DOHH2 (cell line): ENCODE measurements at regions not wholly inside any gene's neighbourhood (a gene's known extent, or its start where the extent isn't known, plus 50 kb on each side); places are given as distances from the start of the nearest gene placed in this dataset.

Experiments
- H3F3A ChIP-seq: fragments of 200-600 bp; sonication (generic), shearing (Covaris generic); 2 replicates; pipeline ENCODE4 v1.6.0; 2016; ENCODE audit warnings: antibody characterized with exemption, mild to moderate bottlenecking; ENCODE audit not compliant: control insufficient read depth, insufficient read depth
- H3K27ac ChIP-seq: fragments of 200-600 bp; sonication (generic); 2 replicates; pipeline ENCODE4 v1.5.1; 2014; ENCODE audit warnings: low read depth, mild to moderate bottlenecking, low read length, moderate library complexity
- H3K27me3 ChIP-seq: fragments of 200-600 bp; sonication (generic); 2 replicates; pipeline ENCODE4 v1.6.1; 2014; ENCODE audit warnings: mild to moderate bottlenecking, low read length, mixed read lengths; ENCODE audit not compliant: control insufficient read depth
- H3K36me3 ChIP-seq: fragments of 200-600 bp; sonication (generic); 2 replicates; pipeline ENCODE4 v1.6.1; 2014; ENCODE audit warnings: mild to moderate bottlenecking, low read length, moderate library complexity, mixed read lengths; ENCODE audit not compliant: control insufficient read depth
- H3K4me1 ChIP-seq: fragments of 200-600 bp; sonication (generic); 2 replicates; pipeline ENCODE4 v1.6.1; 2014; ENCODE audit warnings: mild to moderate bottlenecking, low read length, mixed read lengths; ENCODE audit not compliant: control insufficient read depth
- H3K4me2 ChIP-seq: fragments of 200-600 bp; sonication (generic); 2 replicates; pipeline ENCODE4 v1.6.0; 2014; ENCODE audit warnings: mild to moderate bottlenecking, low read length, moderate library complexity
- H3K4me3 ChIP-seq: fragments of 200-600 bp; sonication (generic); 2 replicates; pipeline ENCODE4 v1.5.1; 2014; ENCODE audit warnings: mild to moderate bottlenecking, low read length, mixed read lengths
- H3K79me2 ChIP-seq: fragments of 200-600 bp; sonication (generic); 2 replicates; pipeline ENCODE4 v1.6.1; 2014; ENCODE audit warnings: mild to moderate bottlenecking, low read length, mixed read lengths; ENCODE audit not compliant: control insufficient read depth
- H3K9me2 ChIP-seq: fragments of 200-600 bp; sonication (generic); replicated peaks from 2 replicates; pipeline ENCODE4 v1.6.1; 2014; ENCODE audit warnings: mild to moderate bottlenecking, low read length, mixed read lengths; ENCODE audit not compliant: control insufficient read depth
- H3K9me3 ChIP-seq: fragments of 200-600 bp; sonication (generic); 2 replicates; pipeline ENCODE4 v1.6.1; 2014; ENCODE audit warnings: antibody characterized with exemption, low read length, mixed read lengths; ENCODE audit not compliant: control insufficient read depth, insufficient read depth
- H4K20me1 ChIP-seq: fragments of 200-600 bp; sonication (generic); 2 replicates; pipeline ENCODE4 v1.6.0; 2014; ENCODE audit warnings: low read depth, mild to moderate bottlenecking, antibody characterized with exemption, low read length, moderate library complexity; ENCODE audit not compliant: control insufficient read depth, insufficient read depth
- EZH2phosphoT487 ChIP-seq: fragments of 200-600 bp; sonication (generic); IDR thresholded peaks from 2 replicates; pipeline ENCODE4 v1.6.1; 2017; ENCODE audit warnings: borderline replicate concordance, mild to moderate bottlenecking, antibody characterized with exemption, low read length, moderate library complexity, mixed read lengths
- TF ChIP-seq, protein P1 (sequence below): fragments of 200-600 bp; sonication (generic); IDR thresholded peaks from one replicate; pipeline ENCODE4 v1.5.1; 2014; ENCODE audit warnings: antibody characterized with exemption, mild to moderate bottlenecking, low read depth, low read length; ENCODE audit not compliant: poor library complexity, severe bottlenecking

DNA sequence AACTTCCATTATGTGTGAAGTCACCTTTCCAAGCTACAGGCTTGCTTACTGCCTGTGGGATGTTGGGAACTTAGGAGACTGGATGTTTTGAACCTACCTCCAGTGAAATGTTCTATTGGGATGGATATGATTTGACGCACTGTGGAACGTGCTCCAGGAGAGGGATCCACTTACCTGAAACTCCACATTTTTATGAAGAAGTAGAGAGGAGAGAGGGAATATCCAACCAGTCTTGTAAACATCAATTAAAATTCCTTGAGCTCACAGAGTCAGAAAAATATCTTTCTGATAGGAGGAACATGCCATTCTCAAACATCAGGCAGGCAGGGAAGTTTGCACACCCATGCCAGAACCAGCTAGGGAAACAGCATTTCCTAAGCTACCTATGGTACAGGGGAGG lies 91.1 kb upstream of the MAOA start:
- no peak overlapping the region for H3K4me3 ChIP-seq
- H4K20me1 ChIP-seq: no peaks in the 10 kb centered on the region
- H3K9me3 ChIP-seq: no peaks in the 10 kb centered on the region
- no peaks in the 10 kb centered on the region for H3K79me2 ChIP-seq
- no peaks in the 10 kb centered on the region for H3K27me3 ChIP-seq
- TF ChIP-seq, protein P1, sequence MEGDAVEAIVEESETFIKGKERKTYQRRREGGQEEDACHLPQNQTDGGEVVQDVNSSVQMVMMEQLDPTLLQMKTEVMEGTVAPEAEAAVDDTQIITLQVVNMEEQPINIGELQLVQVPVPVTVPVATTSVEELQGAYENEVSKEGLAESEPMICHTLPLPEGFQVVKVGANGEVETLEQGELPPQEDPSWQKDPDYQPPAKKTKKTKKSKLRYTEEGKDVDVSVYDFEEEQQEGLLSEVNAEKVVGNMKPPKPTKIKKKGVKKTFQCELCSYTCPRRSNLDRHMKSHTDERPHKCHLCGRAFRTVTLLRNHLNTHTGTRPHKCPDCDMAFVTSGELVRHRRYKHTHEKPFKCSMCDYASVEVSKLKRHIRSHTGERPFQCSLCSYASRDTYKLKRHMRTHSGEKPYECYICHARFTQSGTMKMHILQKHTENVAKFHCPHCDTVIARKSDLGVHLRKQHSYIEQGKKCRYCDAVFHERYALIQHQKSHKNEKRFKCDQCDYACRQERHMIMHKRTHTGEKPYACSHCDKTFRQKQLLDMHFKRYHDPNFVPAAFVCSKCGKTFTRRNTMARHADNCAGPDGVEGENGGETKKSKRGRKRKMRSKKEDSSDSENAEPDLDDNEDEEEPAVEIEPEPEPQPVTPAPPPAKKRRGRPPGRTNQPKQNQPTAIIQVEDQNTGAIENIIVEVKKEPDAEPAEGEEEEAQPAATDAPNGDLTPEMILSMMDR: no peak
- no peak for TF ChIP-seq EZH2phosphoT487
- no peaks in the 10 kb centered on the region for H3F3A ChIP-seq
- no peak overlapping the region for H3K4me2 ChIP-seq
- no peaks in the 10 kb centered on the region for H3K4me1 ChIP-seq
- no peaks in the 10 kb centered on the region for H3K36me3 ChIP-seq
- H3K27ac ChIP-seq: no peak overlapping the region
- no peaks in the 10 kb centered on the region for H3K9me2 ChIP-seq

DNA sequence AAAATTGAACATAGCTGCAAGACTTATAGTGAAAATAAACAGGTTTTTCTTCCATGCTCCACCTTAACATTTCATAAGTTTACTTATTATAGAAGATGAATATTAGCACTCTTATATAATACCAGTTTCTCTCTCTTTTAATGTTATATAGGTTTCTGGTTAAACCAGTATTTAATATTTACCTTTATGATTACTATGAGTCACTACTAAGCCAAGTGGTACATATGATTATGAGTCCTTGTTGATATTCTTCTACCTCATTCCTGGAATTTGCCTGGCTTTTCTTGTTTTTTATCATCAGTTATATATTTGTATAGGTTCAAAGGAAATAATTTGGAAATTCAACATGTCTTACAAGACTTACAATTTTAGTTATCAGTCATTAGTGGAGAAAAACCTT lies 89.9 kb upstream of the MAOA start:
- H3K4me2 ChIP-seq: no peak overlapping the region
- no peak for TF ChIP-seq EZH2phosphoT487
- TF ChIP-seq, protein P1: no peak
- H3K27me3 ChIP-seq: no peaks in the 10 kb centered on the region

DNA sequence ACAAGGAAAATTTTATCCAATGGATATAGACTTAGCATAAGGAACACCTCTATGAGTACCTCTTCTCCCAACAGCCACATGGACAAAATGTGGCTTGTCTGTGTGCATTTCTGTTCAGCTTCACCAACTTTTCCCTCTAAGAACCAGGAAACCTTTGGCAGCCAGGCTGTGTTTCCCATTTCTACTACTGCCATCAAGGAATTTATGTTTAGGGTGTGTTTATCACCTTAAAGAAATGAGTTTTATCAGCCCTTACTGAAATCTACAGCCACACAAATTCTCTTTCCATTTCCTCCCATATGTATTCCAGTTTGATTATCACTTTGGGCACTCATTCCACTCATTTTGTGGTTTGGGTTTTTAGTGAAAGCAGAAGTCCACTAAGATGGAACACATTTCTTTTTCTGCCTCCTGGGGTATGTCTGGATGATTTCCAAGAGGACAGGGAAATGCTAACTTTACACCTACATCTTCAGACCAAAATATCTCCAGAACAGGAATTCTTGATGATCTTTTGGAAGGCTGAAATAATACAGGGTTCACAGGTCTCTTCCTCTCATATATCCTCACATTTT lies 82.6 kb upstream of the MAOA start:
- H3K4me3 ChIP-seq: no peak overlapping the region
- H3K9me2 ChIP-seq: no peaks in the 10 kb centered on the region
- no peaks in the 10 kb centered on the region for H3K79me2 ChIP-seq
- H3K36me3 ChIP-seq: no peaks in the 10 kb centered on the region
- no peak overlapping the region for H3K4me2 ChIP-seq
- H3F3A ChIP-seq: no peaks in the 10 kb centered on the region
- no peak overlapping the region for H3K27ac ChIP-seq
- TF ChIP-seq, protein P1: no peak
- TF ChIP-seq EZH2phosphoT487: no peak
- H3K4me1 ChIP-seq: no peaks in the 10 kb centered on the region
- no peaks in the 10 kb centered on the region for H3K27me3 ChIP-seq
- H4K20me1 ChIP-seq: no peaks in the 10 kb centered on the region
- no peaks in the 10 kb centered on the region for H3K9me3 ChIP-seq

More for the DNA sequence above, 89.9 kb upstream of the MAOA start:
- no peaks in the 10 kb centered on the region for H4K20me1 ChIP-seq
- H3K9me2 ChIP-seq: no peaks in the 10 kb centered on the region
- H3K4me1 ChIP-seq: no peaks in the 10 kb centered on the region
- no peak overlapping the region for H3K27ac ChIP-seq
- H3K4me3 ChIP-seq: no peak overlapping the region
- no peaks in the 10 kb centered on the region for H3K79me2 ChIP-seq
- no peaks in the 10 kb centered on the region for H3F3A ChIP-seq
- no peaks in the 10 kb centered on the region for H3K9me3 ChIP-seq
- H3K36me3 ChIP-seq: no peaks in the 10 kb centered on the region
